ENCODE measurements at regions not wholly inside any gene's neighbourhood (a gene's known extent, or its start where the extent isn't known, plus 50 kb on each side); places are given as distances from the start of the nearest gene placed in this dataset.

DNA sequence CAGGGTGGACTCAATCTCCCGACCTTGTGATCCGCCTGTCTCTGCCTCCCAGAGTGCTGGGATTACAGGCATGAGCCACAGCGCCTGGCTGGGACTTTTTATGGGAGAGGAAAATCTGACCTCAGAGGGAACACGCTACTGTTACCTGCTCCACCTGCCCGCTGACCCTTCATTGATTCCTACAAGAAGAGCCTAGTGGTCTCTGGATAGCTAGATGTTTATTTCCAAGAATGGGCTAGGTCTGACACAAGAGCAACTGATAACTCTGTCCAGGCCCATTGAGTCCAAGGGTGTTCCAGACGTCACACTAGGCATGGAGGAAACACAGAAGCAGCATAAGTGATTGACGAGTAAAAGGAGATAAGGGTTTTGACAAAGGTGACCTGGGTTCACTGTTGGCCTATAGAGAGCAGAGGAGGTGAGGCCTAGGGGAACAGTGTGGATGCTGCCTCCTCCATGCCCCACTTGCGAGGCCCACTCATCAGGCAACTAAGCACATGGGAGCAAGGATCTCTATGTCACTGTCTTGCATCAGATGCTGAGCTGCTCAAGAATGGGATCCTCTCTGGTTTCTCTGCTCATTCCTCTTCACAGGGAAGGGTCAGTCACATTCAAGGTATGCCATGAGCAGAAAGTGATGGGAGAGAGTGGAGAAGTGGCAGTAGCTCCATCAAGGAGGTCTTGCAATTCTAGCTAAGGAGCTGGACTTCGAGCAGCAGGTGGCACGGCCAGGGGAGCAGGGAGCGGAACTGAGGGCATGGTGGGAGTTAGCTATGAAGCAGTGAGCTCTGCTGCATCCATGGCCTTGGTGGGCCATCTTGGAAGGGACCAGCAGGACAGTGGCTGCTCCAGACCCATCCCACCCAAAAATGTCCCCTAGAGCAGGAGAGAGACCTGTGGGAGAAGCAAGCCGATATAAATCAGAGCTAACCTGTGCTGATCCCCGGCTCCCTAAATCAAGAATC is 145.2 kb downstream of the WSCD1 start:
- no peak for DNase-seq (ENCODE audit: low read depth)

DNA sequence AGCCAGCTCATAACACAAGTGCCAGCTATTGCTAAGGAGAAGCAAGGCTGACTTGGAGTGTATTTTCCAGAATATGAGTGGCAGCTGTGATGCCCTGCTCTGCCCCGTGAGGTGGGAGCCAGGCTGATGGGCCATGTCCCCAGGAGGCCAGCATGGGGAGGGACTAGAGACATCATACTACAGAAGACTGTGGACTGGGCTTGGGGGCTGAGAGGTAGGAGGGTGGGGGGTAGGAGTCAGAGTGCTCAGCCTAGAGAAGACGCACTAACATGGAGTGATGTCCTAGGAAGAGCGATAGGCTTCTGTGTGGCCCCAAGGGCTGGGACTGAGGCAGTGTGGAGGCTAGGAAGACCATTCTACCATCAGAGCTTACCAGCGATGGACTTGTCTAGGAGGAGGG is 143.7 kb downstream of the WSCD1 start:
- no peak for DNase-seq (ENCODE audit: low read depth)

DNA sequence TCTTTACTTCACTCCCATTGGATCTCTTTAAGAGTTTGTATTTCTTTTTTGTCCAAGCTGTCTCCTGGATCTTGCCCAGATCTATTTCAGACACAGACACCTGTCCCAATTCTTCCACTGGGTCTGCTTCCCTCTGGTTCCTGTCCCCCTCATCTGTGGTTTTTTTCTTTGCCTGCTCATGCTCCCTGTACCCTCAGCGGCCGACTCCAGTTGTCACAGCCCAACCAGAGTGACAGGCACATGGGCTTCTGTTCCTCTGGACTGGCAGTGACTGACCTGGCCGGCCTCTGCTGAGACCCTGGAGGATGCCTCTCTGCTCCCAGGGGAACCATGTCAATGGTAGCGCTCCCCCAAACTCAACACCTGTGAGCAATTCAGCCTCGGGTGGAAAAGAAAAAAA is 142.6 kb downstream of the WSCD1 start:
- DNase-seq (ENCODE audit: low read depth), result no peak

DNA sequence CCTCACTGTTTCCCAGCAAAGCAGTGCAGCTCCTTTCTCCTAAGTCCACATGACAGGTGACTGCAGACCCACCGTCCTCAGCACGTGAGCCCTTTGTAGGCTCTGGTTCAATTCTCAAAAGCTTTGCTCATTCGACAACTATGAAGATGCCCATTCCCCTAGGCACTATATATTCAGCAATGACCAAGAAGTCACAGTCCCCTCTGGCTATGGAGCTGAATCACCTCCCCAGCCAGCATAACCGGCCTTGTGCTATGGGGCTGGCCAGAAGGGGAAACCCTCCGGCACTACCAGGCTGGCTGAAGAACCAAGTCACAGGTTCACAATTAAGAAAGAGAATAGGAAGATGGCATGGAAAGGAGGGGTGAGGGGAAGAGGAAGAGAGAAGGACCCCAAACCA is 139.7 kb downstream of the WSCD1 start:
- no peak for DNase-seq (ENCODE audit: low read depth)

DNA sequence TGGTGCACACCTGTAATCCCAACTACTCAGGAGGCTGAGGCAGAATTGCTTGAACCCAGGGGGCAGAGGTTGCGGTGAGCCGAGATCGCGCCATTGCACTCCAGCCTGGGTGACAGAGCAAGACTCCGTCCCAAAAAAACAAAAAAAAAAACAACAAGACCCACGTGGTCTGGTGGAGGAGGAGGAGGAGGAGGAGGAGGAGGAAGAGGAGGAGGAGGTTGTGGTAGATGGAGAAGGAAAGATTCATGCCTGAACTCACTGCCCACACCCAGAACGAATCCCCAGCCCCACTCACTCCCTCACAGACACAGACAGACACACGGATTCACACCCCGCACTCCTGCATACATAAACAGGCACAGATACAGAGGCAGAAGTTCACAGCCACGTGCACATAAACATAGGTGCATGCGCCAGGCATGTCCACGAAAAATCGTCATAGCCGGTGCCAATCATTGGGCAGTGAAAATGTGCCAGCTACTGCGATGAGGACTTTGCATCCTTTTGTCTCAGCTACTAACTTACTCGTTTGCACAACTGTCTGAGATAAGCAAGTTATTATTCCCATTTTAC is 138.5 kb downstream of the WSCD1 start:
- no peak for DNase-seq (ENCODE audit: low read depth)

DNA sequence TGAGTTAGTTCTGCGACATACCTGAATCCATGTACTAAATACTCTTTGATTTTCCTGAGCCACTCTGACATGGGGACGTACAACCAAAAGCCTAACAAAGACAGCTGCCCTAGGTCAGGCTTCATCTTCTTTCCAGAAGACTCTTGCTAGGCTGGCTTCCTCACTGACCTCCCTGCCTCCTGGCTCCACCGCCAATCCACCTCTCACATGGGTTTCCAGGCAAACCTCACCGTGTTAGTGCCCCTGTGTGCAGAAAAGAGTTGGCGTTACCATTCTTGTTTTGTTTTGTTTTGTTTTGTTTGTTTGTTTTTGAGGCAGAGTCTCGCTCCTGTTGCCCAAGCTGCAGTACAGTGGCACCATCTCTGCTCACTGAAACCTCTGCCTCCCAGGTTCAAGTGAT is 135.3 kb downstream of the WSCD1 start:
- DNase-seq (ENCODE audit: low read depth), result no peak

DNA sequence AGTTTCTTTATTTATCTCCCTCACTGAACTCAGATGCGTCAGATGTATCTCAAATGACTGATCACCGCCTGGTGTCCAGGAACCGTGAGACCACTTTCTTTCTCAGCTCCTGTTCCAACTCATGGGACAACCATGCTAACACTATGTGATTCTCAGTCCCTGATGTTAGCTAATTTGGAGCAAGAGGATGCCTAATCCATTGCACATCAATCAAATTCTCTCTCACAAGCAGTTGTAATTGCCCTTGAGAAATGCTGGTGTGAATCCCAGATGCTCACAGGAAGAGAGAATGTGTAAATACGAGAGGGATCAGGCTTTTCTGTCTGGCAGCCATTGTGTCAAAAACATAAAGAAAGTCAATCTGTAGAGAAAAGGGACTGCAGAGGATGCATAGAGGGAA is 134.9 kb downstream of the WSCD1 start:
- DNase-seq (ENCODE audit: low read depth), result no peak

DNA sequence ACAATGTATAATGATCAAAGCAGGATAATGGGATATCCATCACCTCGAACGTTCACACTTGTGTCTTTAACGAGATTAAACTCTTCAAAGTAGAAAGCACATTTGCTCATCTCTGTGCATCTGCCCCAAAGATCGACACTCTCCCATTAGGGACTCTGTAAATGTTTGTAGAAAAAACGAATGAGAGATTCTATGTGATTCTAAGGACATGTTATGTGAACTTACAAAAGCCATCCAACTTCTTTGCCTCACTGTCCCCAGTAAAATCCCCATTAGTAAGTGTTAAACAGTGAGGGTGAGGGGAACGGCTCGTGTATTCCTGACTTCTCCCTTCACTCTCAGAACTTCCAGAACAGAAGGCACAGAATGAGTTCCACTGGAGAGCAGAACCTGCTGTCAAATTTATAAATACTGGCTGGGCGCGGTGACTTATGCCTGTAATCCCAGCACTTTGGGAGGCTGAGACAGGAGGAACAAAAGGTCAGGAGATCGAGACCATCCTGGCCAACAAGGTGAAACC is 134.1 kb downstream of the WSCD1 start:
- no peak for DNase-seq (ENCODE audit: low read depth)

- DNase-seq (ENCODE audit: low read depth), result no peak
These were observed 126.2 kb downstream of the WSCD1 start for GRCh38 chr17:6196355-6196754.

GRCh38 chr17:6195123-6195522 is 124.9 kb downstream of the WSCD1 start:
- DNase-seq (ENCODE audit: low read depth), result no peak

GRCh38 chr17:6191405-6192324 is 121.5 kb downstream of the WSCD1 start:
- no peak for DNase-seq (ENCODE audit: low read depth)

DNA sequence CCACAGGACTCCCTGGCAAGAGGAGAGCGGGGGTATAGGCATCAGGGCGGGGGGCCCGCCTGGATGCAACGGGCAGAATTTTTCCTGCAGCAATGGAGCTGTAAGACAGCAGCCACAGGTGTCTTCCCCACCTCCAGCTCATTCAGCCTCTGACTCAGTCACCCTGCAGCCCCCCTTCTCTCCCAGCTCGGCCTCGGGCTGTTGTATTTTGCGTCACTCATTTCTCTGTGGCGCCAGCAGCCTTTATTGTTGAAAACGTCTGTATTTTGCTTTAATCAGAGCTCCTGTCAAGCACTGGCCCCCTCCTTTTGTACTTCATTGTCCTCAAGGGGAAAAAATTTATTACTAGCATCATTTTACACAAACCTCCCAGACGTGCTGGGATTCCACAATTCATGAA is 117.7 kb downstream of the WSCD1 start:
- no peak for DNase-seq (ENCODE audit: low read depth)

GRCh38 chr17:6186998-6187397 is 116.8 kb downstream of the WSCD1 start:
- DNase-seq (ENCODE audit: low read depth), result no peak

GRCh38 chr17:6184508-6184907 is 114.3 kb downstream of the WSCD1 start:
- no peak for DNase-seq (ENCODE audit: low read depth)

GRCh38 chr17:6179017-6179416 is 108.8 kb downstream of the WSCD1 start:
- no peak for DNase-seq (ENCODE audit: low read depth)

DNA sequence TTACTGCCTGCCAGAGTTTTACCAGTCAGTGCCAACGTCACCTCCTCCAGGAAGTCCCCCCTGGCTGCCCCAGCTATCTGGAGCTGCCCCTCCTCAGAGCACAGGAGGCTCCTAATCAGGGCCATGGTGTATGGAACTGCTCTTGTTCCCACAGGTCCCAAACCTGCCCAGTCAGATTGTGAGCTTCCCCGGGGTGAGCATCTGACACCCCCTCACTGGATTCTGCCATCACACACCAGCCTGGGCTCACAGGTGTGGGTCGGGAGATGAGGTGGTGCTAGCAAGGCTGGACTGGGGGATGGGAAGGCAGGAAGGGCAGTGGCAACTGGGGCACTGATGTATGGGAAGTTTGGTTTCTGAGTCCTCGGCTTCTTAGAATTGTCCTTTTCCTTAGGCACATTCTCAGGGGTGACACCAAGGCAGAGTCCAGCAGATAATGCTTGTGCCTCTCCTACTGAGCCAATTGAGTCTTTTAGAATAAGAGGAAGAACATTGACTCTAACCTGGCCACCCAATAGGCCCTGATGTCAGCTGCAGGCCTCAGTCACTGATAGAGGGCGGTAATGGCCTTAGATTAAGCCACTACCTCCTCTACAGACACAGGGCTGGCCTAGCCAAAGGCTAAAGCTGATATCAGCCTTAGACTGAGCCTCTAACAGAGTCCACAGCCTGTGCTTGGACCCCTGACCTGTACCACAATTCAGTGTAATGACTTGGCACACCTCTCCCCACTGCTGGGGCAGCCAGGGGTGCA is 107.9 kb downstream of the WSCD1 start:
- DNase-seq (ENCODE audit: low read depth), result no peak
